ENCODE measurements at regions not wholly inside any gene's neighbourhood (a gene's known extent, or its start where the extent isn't known, plus 50 kb on each side); places are given as distances from the start of the nearest gene placed in this dataset.

GRCh38 chr16:49026566-49027181 is 255.0 kb downstream of the CBLN1 start:
- Histone ChIP-seq H3K27ac (ENCODE audit: low read depth in 2 of 2, low read length in 1 of 2) (no peak overlapping the region), H3F3A (replicated peaks; ENCODE audit: insufficient read depth) (no peaks in the 10 kb centered on the region), H3K9me3 (no peaks in the 10 kb centered on the region), H3K9me2 (no peaks in the 10 kb centered on the region), H3K4me1 (ENCODE audit: control insufficient read depth in 1 of 2, insufficient read depth in 2 of 2, low read depth in 1 of 2, low read length in 1 of 2) (peaks cover 0 to 10% of the 10 kb centered on the region in 2 experiments; a peak in 1 of 4 replicates), H3K36me3 (replicated peaks in 1 of 2; ENCODE audit: control insufficient read depth in 1 of 2, insufficient read depth in 2 of 2, low read length in 1 of 2) (no peaks in the 10 kb centered on the region), H3K27me3 (ENCODE audit: insufficient read depth) (no peaks in the 10 kb centered on the region), H3K4me2 (no peak overlapping the region), H3K9ac (no peak overlapping the region), H3K79me2 (ENCODE audit: insufficient read depth) (no peaks in the 10 kb centered on the region), H2AFZ (ENCODE audit: low read depth) (no peak overlapping the region), H4K20me1 (ENCODE audit: insufficient read depth) (no peaks in the 10 kb centered on the region), H3K4me3 (ENCODE audit: low read depth in 2 of 2, low read length in 1 of 2) (no peak overlapping the region)
- TF ChIP-seq TCF12 (IDR thresholded peaks at IDR 0.05), result no peak
- no peak for TF ChIP-seq TAF1 (IDR thresholded peaks at IDR 0.05; ENCODE audit: borderline replicate concordance, low read depth, low read length)
- TF ChIP-seq YY1 (IDR thresholded peaks at IDR 0.05; ENCODE audit: low read depth), result no peak
- no peak for TF ChIP-seq MEF2A (IDR thresholded peaks at IDR 0.05; ENCODE audit: borderline replicate concordance, low read depth)
- no peak for TF ChIP-seq RCOR1 (IDR thresholded peaks at IDR 0.05; ENCODE audit: low read length)
- TF ChIP-seq MXI1 (IDR thresholded peaks at IDR 0.05; ENCODE audit: low read depth, low read length), result no peak
- TF ChIP-seq EP300 (IDR thresholded peaks at IDR 0.05; ENCODE audit: borderline replicate concordance in 1 of 2, low read depth in 1 of 2, low read length in 1 of 2), result no peak
- no peak for TF ChIP-seq RFX5 (IDR thresholded peaks at IDR 0.05; ENCODE audit: low read length)
- no peak for TF ChIP-seq TEAD4 (IDR thresholded peaks at IDR 0.05; ENCODE audit: borderline replicate concordance, insufficient read depth)
- TF ChIP-seq ZBTB33 (IDR thresholded peaks at IDR 0.05; ENCODE audit: borderline replicate concordance, low read depth), result no peak
- TF ChIP-seq FOSL2 (IDR thresholded peaks at IDR 0.05; ENCODE audit: borderline replicate concordance, low read depth), result no peak
- TF ChIP-seq SMC3 (IDR thresholded peaks at IDR 0.05; ENCODE audit: low read depth, low read length), result no peak
- no peak for TF ChIP-seq ELF1 (IDR thresholded peaks at IDR 0.05)
- ChIA-PET CTCF (no interaction called here), POLR2A (no interaction called here)
- 43% methylated on average over 6 of the region's 6 CpGs for WGBS (ENCODE audit: low lambda C conversion rate)
- no peak for DNase-seq

DNA sequence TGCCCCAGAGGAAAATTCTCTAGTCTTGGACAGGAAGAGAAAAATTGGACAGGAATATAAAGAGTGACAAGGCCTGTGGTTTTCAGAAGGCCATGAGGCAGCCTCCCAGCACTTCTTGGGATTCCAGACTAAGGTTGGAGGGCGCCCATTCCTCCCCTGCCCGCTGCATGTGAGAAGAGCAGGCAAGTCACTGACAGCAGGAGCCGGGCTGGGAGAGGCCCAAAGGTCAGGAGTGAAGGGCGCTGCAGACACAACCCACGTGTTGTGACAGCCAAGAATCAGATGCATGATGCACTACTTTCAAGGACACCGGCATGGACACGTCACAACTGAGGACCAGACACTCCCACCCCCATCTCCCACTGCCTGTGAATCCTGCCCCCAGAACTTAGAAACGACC is 256.7 kb downstream of the CBLN1 start:
- H3K27ac ChIP-seq (ENCODE audit: low read depth in 2 of 2, low read length in 1 of 2), result no peak overlapping the region
- H3K27me3 ChIP-seq (ENCODE audit: insufficient read depth), result no peaks in the 10 kb centered on the region
- H3K36me3 ChIP-seq (replicated peaks in 1 of 2; ENCODE audit: control insufficient read depth in 1 of 2, insufficient read depth in 2 of 2, low read length in 1 of 2), result no peaks in the 10 kb centered on the region
- no peaks in the 10 kb centered on the region for H3K9me3 ChIP-seq
- no peak for DNase-seq
- 30% methylated on average over 5 of the region's 8 CpGs for WGBS (ENCODE audit: low lambda C conversion rate)
- H3K4me3 ChIP-seq (ENCODE audit: low read depth in 2 of 2, low read length in 1 of 2), result no peak overlapping the region
- ChIA-PET CTCF (no interaction called here), POLR2A (no interaction called here)
- peaks cover 0 to 21% of the 10 kb centered on the region in 2 experiments; a peak in 2 of 4 replicates for H3K4me1 ChIP-seq (ENCODE audit: control insufficient read depth in 1 of 2, insufficient read depth in 2 of 2, low read depth in 1 of 2, low read length in 1 of 2)
- H4K20me1 ChIP-seq (ENCODE audit: insufficient read depth), result no peaks in the 10 kb centered on the region
- H3K4me2 ChIP-seq, result no peak overlapping the region
- no peak overlapping the region for H3K9ac ChIP-seq
- no peaks in the 10 kb centered on the region for H3F3A ChIP-seq (replicated peaks; ENCODE audit: insufficient read depth)
- H3K9me2 ChIP-seq, result no peaks in the 10 kb centered on the region
- H2AFZ ChIP-seq (ENCODE audit: low read depth), result no peak overlapping the region
- H3K79me2 ChIP-seq (ENCODE audit: insufficient read depth), result no peaks in the 10 kb centered on the region
- TF ChIP-seq RXRA (IDR thresholded peaks at IDR 0.05; ENCODE audit: borderline replicate concordance, low read depth) (no peak), MEF2A (IDR thresholded peaks at IDR 0.05; ENCODE audit: borderline replicate concordance, low read depth) (no peak), CTCF (IDR thresholded peaks at IDR 0.05) (no peak), REST (IDR thresholded peaks at IDR 0.05; ENCODE audit: low read depth, low read length) (no peak), SMC3 (IDR thresholded peaks at IDR 0.05; ENCODE audit: low read depth, low read length) (no peak), FOXM1 (IDR thresholded peaks at IDR 0.05; ENCODE audit: low read depth) (no peak), EP300 (IDR thresholded peaks at IDR 0.05; ENCODE audit: borderline replicate concordance in 1 of 2, low read depth in 1 of 2, low read length in 1 of 2) (no peak), TEAD4 (IDR thresholded peaks at IDR 0.05; ENCODE audit: borderline replicate concordance, insufficient read depth) (no peak), NRF1 (IDR thresholded peaks at IDR 0.05; ENCODE audit: low read depth, low read length) (no peak), CHD2 (IDR thresholded peaks at IDR 0.05; ENCODE audit: low read length, partially characterized antibody) (no peak), FOXJ3 (CRISPR knock-in tag; IDR thresholded peaks at IDR 0.05) (no peak), MXI1 (IDR thresholded peaks at IDR 0.05; ENCODE audit: low read depth, low read length) (no peak)
